ENCODE measurements at regions not wholly inside any gene's neighbourhood (a gene's known extent, or its start where the extent isn't known, plus 50 kb on each side); places are given as distances from the start of the nearest gene placed in this dataset.

- DNase-seq (ENCODE audit: low read depth) = no peak
- TF ChIP-seq CTCF (conservative IDR thresholded peaks at IDR 0.05; ENCODE audit: low read depth, low read length) = no peak
- no peak overlapping the region for H3K4me3 ChIP-seq (ENCODE audit: low read depth, low read length)
These were observed 240.6 kb downstream of the PABPC4L start for GRCh38 chr4:133960975-133961374.

GRCh38 chr4:133943081-133943480 is 258.5 kb downstream of the PABPC4L start:
- TF ChIP-seq CTCF (conservative IDR thresholded peaks at IDR 0.05; ENCODE audit: low read depth, low read length) = no peak
- no peak overlapping the region for H3K4me3 ChIP-seq (ENCODE audit: low read depth, low read length)
- DNase-seq (ENCODE audit: low read depth) = no peak

- H3K4me3 ChIP-seq (ENCODE audit: low read depth, low read length) = no peak overlapping the region
- DNase-seq (ENCODE audit: low read depth) = no peak
- TF ChIP-seq CTCF (conservative IDR thresholded peaks at IDR 0.05; ENCODE audit: low read depth, low read length) = no peak
These were observed 263.5 kb downstream of the PABPC4L start for GRCh38 chr4:133938061-133938460.

- no peak for TF ChIP-seq CTCF (conservative IDR thresholded peaks at IDR 0.05; ENCODE audit: low read depth, low read length)
- H3K4me3 ChIP-seq (ENCODE audit: low read depth, low read length) = no peak overlapping the region
- DNase-seq (ENCODE audit: low read depth) = peak; percentile 4
These were observed 271.9 kb downstream of the PABPC4L start for GRCh38 chr4:133929531-133930239.

- H3K4me3 ChIP-seq (ENCODE audit: low read depth, low read length) = no peak overlapping the region
- DNase-seq (ENCODE audit: low read depth) = peak; percentile 68
- TF ChIP-seq CTCF (conservative IDR thresholded peaks at IDR 0.05; ENCODE audit: low read depth, low read length) = peak; percentile 58
These were observed 280.1 kb downstream of the PABPC4L start for GRCh38 chr4:133921280-133922195.

GRCh38 chr4:133920236-133920635 is 281.4 kb downstream of the PABPC4L start:
- no peak for TF ChIP-seq CTCF (conservative IDR thresholded peaks at IDR 0.05; ENCODE audit: low read depth, low read length)
- DNase-seq (ENCODE audit: low read depth) = no peak
- no peak overlapping the region for H3K4me3 ChIP-seq (ENCODE audit: low read depth, low read length)

Data from choroid plexus epithelial cell (primary cell).